Thyroid gland (tissue), 4 donors: ENCODE measurements at regions not wholly inside any gene's neighbourhood (a gene's known extent, or its start where the extent isn't known, plus 50 kb on each side); places are given as distances from the start of the nearest gene placed in this dataset.

Experiments
- DNase-seq, 2 donors: peaks; one replicate each; pipeline ENCODE4 v3.0.0-alpha.2; 2019
- H3K27ac ChIP-seq, 3 donors: fragments of 200-600 bp; sonication (generic); 1 replicate in 2 of 3; 2 replicates in 1 of 3; pipeline ENCODE4 v1.5.1; 2016 to 2019; ENCODE audit warnings: mild to moderate bottlenecking in 1 of 3, moderate library complexity in 1 of 3
- H3K27me3 ChIP-seq: fragments of 200-600 bp; sonication (generic); one replicate; pipeline ENCODE4 v1.5.1; 2019
- H3K36me3 ChIP-seq, 2 donors: fragments of 200-600 bp; sonication (generic); one replicate each; pipeline ENCODE4 v1.5.1; 2016 to 2019
- H3K4me1 ChIP-seq, 2 donors: fragments of 200-600 bp; sonication (generic); one replicate each; pipeline ENCODE4 v1.5.1; 2017 to 2019
- H3K4me3 ChIP-seq, 3 donors: fragments of 200-600 bp; sonication (generic); replicated peaks in 1 of 3; 1 replicate in 2 of 3; 2 replicates in 1 of 3; pipeline ENCODE4 v1.5.1; 2016; ENCODE audit warnings: mild to moderate bottlenecking in 1 of 3
- H3K9me3 ChIP-seq: fragments of 200-600 bp; sonication (generic); one replicate; pipeline ENCODE4 v1.5.1; 2017
- POLR2A ChIP-seq, 2 donors: fragments of 450-650 bp; IDR thresholded peaks; one replicate each; pipeline ENCODE4 v1.6.1; 2017; ENCODE audit warnings: antibody characterized with exemption in 2 of 2, mild to moderate bottlenecking in 2 of 2, moderate library complexity in 1 of 2
- WGBS, 2 donors: methylation state at CpG; one replicate each; pipeline ENCODE4 v1.1.5; 2017; 5-methylcytosine and 5-hydroxymethylcytosine counted together
- intact Hi-C: fragments of 100-400 bp; cut with DNase I; formaldehyde crosslinking; loops from one replicate; pipeline ENCODE4 v1.15.1; 2023
- TF ChIP-seq, protein P1 (sequence below), 6 experiments: fragments of 200-600 bp in 3 of 6; fragments of 450-650 bp in 3 of 6; sonication (generic) in 3 of 6; IDR thresholded peaks; one replicate each; pipeline ENCODE4 v1.5.1; 2016 to 2019; ENCODE audit warnings: antibody characterized with exemption in 6 of 6, mild to moderate bottlenecking in 2 of 6, inconsistent platforms in 1 of 6, moderate library complexity in 1 of 6

DNA sequence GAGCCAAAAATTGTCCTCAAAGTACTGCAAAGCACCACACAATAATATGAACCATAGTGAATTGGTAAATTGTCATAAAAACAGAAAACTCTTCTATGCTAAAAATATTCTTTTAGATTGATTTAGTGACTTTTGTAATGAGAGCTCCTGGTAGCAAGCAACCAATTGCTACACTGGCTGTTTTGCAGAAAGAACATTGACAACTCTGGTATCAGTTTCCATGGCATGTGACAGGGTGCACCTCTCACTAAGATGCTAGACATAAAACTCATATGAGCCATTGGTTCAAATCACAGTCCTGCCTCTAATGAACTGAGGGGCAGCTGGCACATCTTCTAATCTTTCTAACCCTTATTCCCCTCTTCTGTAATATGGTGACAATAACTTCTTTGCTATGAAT is 212.2 kb downstream of the HS3ST1 start:
- no peak for DNase-seq
- TF ChIP-seq, protein P1, sequence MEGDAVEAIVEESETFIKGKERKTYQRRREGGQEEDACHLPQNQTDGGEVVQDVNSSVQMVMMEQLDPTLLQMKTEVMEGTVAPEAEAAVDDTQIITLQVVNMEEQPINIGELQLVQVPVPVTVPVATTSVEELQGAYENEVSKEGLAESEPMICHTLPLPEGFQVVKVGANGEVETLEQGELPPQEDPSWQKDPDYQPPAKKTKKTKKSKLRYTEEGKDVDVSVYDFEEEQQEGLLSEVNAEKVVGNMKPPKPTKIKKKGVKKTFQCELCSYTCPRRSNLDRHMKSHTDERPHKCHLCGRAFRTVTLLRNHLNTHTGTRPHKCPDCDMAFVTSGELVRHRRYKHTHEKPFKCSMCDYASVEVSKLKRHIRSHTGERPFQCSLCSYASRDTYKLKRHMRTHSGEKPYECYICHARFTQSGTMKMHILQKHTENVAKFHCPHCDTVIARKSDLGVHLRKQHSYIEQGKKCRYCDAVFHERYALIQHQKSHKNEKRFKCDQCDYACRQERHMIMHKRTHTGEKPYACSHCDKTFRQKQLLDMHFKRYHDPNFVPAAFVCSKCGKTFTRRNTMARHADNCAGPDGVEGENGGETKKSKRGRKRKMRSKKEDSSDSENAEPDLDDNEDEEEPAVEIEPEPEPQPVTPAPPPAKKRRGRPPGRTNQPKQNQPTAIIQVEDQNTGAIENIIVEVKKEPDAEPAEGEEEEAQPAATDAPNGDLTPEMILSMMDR (IDR thresholded peaks at IDR 0.05): no peak
- no peak for TF ChIP-seq POLR2A (IDR thresholded peaks at IDR 0.05)
- no peaks in the 10 kb centered on the region for H3K4me1 ChIP-seq
- no peaks in the 10 kb centered on the region for H3K36me3 ChIP-seq
- intact Hi-C loops: no loop called here
- H3K9me3 ChIP-seq: no peaks in the 10 kb centered on the region
- H3K4me3 ChIP-seq: no peak overlapping the region
- no peak overlapping the region for H3K27ac ChIP-seq
- H3K27me3 ChIP-seq: no peaks in the 10 kb centered on the region

DNA sequence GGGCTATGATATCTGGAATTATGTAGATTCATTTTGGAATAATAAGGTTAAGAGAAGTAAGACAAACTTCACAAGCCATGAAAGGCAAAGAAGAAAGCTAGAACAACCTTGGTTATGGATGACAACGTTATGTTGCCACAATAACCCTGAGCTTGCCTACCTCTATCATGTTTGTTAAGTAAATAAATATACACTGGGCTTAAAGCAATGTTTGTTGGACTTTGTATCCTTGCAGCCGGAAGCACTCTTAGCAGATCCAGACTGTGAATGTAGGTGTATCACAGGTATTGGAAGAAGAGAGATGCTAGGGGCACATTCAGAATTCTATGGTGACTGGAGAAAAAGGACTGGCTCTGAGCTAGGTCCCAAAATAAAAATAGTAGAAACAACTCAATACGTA is 214.4 kb downstream of the HS3ST1 start:
- Histone ChIP-seq H3K27me3 (no peaks in the 10 kb centered on the region), H3K4me3 (no peak overlapping the region), H3K9me3 (no peaks in the 10 kb centered on the region), H3K36me3 (no peaks in the 10 kb centered on the region), H3K4me1 (no peaks in the 10 kb centered on the region), H3K27ac (no peak overlapping the region)
- intact Hi-C loops: no loop called here
- WGBS, 2 donors: 87 to 92% methylated on average over 3 of the region's 3 CpGs
- no peak for DNase-seq
- TF ChIP-seq, protein P1 (IDR thresholded peaks at IDR 0.05): no peak
- no peak for TF ChIP-seq POLR2A (IDR thresholded peaks at IDR 0.05)

DNA sequence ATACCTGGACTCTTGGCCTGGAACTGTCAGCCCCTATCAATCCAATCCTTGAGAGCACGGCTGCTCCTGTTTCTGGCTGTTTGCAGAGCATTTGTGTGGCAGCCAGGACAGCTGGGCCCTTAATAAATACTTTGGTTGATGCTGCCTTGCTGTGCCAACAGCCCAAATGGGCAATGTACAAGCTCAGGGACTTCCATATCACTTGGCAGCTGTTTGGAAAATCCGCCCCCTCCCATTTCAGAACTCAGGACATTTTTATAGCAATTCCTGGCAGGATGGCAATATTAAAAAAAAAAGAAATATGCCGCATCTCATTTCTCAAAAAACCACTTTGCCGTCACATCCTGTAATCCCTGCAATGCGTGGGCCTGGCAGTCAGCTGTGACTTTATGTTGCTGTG is 218.9 kb downstream of the HS3ST1 start:
- intact Hi-C loops: no loop called here
- no peaks in the 10 kb centered on the region for H3K36me3 ChIP-seq
- 81 to 86% methylated on average over 5 of the region's 5 CpGs for WGBS, 2 donors
- no peak for DNase-seq
- H3K4me1 ChIP-seq: no peaks in the 10 kb centered on the region
- no peaks in the 10 kb centered on the region for H3K27me3 ChIP-seq
- TF ChIP-seq POLR2A (IDR thresholded peaks at IDR 0.05): no peak
- TF ChIP-seq, protein P1 (IDR thresholded peaks at IDR 0.05): no peak
- H3K27ac ChIP-seq: no peak overlapping the region
- H3K9me3 ChIP-seq: no peaks in the 10 kb centered on the region
- H3K4me3 ChIP-seq: no peak overlapping the region

DNA sequence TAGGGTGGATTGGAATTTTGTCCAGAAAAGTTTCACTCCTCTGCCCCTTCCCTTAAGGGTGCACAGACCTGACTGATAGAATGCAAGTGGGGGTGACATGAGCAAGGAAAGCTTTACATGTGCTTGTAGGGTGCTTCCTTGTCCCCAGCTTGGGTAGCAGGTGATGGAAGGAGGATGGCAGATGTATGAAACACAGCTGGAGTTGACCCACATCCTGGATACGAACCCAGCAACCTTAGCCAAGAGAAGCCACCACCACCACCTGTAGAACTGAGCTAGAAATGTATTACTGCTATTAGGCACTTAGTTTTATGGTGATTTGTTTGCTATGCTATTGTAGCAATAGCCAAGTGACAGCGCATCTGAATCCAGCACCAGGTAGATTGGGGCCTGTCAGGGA is 227.4 kb downstream of the HS3ST1 start:
- no peak overlapping the region for H3K27ac ChIP-seq
- 92 to 100% methylated on average over 2 of the region's 2 CpGs for WGBS, 2 donors
- H3K36me3 ChIP-seq: no peaks in the 10 kb centered on the region
- H3K27me3 ChIP-seq: no peaks in the 10 kb centered on the region
- H3K4me1 ChIP-seq: no peaks in the 10 kb centered on the region
- no peaks in the 10 kb centered on the region for H3K9me3 ChIP-seq
- DNase-seq: no peak
- intact Hi-C loops: no loop called here
- H3K4me3 ChIP-seq: no peak overlapping the region
- TF ChIP-seq, protein P1 (IDR thresholded peaks at IDR 0.05): no peak
- TF ChIP-seq POLR2A (IDR thresholded peaks at IDR 0.05): no peak

DNA sequence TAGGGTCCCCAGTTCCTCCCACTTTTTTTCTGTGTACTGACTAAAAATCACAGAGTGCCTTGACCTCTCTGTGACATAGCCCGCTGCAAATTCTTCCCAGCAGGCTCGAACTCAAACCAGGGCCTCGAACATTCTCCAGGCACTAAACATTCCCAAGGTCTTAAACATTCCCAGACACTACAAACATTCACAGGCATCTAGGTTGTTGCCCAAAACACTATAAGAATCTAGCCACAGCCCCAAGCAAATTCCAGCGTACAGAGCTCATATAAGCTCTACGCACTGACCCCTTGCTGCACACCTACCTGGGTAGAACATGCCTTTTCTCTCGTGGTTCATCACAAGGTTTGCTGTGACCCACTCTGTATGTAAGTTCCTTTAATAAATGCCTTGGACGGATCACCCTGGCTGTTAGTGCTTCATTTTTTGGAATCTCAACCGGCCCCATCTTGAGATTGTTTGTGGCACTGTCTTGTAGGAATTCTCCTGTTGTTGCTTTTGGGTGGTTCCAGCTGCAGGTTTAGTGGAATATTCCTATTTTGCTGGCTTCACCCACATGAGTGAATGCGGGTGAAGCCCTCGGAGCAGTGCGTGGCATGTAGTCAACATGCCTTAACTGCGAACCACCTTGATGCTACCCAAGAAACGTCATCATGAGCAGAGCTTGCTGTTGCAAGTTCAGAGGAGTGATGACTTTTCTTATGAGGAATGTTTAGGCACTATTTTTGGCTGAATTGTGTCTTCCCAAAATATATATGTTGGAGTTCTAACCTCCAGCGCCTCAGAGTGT is 230.0 kb downstream of the HS3ST1 start:
- intact Hi-C loops: no loop called here
- TF ChIP-seq POLR2A (IDR thresholded peaks at IDR 0.05): no peak
- TF ChIP-seq, protein P1 (IDR thresholded peaks at IDR 0.05): no peak
- 90 to 94% methylated on average over 14 of the region's 14 CpGs for WGBS, 2 donors
- Histone ChIP-seq H3K36me3 (no peaks in the 10 kb centered on the region), H3K9me3 (no peaks in the 10 kb centered on the region), H3K27me3 (no peaks in the 10 kb centered on the region), H3K27ac (no peak overlapping the region), H3K4me1 (no peaks in the 10 kb centered on the region), H3K4me3 (no peak overlapping the region)
- DNase-seq: no peak
